ENCODE measurements at regions not wholly inside any gene's neighbourhood (a gene's known extent, or its start where the extent isn't known, plus 50 kb on each side); places are given as distances from the start of the nearest gene placed in this dataset.

DNA sequence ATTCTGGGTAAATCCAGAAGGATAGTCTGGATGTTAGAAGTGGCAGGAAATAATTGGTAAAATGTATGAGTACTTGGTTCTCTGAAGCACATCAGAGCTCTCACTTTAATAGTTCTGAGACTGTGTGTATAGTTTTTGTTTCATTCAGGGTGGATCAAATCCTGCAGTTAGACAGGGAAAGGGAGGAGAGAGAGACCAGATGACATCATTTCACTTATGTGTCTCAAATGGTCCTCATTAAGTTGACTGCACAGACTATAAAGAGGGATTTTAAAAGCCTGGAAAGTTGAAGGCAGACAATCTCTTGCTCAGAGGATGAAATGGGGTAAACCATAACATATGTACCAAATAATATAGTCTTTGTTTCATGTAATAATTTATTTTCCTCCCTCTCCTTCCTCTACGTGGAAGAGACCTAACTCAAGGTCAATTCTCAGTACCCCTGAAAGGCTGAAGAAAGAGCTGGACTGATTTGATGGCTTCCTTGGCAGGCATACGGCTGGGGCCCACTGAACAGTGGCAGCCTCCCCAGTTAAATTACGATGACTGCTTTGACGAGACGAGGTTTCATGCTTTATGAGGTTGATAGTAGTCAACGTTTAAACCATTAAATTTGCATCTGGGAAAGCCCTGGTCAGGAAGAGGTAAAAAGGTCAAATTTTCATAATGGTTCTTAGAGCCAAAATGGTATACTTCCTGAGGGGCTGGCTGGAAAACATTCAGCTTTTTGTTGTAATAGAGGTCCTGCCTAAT is 395.1 kb upstream of the RPS23 start (continued):
- TF ChIP-seq, protein P1, sequence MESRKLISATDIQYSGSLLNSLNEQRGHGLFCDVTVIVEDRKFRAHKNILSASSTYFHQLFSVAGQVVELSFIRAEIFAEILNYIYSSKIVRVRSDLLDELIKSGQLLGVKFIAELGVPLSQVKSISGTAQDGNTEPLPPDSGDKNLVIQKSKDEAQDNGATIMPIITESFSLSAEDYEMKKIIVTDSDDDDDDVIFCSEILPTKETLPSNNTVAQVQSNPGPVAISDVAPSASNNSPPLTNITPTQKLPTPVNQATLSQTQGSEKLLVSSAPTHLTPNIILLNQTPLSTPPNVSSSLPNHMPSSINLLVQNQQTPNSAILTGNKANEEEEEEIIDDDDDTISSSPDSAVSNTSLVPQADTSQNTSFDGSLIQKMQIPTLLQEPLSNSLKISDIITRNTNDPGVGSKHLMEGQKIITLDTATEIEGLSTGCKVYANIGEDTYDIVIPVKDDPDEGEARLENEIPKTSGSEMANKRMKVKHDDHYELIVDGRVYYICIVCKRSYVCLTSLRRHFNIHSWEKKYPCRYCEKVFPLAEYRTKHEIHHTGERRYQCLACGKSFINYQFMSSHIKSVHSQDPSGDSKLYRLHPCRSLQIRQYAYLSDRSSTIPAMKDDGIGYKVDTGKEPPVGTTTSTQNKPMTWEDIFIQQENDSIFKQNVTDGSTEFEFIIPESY (IDR thresholded peaks at IDR 0.05), result no peak

DNA sequence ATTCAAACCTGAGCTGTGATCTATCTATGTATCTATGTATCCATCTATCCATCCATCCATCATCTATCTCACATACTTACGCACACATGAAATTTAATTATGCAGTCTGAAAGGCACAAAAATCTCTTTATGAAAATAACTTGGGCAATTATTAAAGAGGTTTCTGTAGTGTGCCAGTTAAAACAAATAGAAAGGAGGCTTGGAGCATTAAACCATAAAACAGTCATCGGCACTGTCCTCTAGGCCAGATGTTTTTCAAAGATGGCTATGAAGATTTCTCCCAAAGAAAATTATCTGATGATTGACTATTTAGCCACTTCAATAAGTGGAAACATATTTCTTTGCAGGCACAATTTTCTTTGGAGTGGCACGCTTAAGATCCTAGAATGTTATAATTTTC is 392.5 kb upstream of the RPS23 start:
- no peak for DNase-seq (ENCODE audit: low spot score)
- Histone ChIP-seq H3K9me3 (ENCODE audit: control insufficient read depth in 4 of 4, low read length in 3 of 4) (no peaks in the 10 kb centered on the region), H3K27me3 (ENCODE audit: control insufficient read depth in 4 of 4, insufficient read depth in 4 of 4, low read length in 3 of 4) (no peaks in the 10 kb centered on the region), H3K27ac (ENCODE audit: low read depth in 1 of 2, low read length in 2 of 2) (no peak overlapping the region), H3K9ac (ENCODE audit: low read depth in 1 of 2, low read length in 2 of 2) (no peak overlapping the region), H3K4me3 (ENCODE audit: low read depth in 1 of 3, low read length in 3 of 3) (no peak overlapping the region), H3K36me3 (ENCODE audit: control insufficient read depth in 4 of 4, insufficient read depth in 3 of 4, low read depth in 1 of 4, low read length in 3 of 4) (no peaks in the 10 kb centered on the region), H3K4me1 (ENCODE audit: control insufficient read depth in 4 of 4, insufficient read depth in 4 of 4, low read length in 3 of 4) (no peaks in the 10 kb centered on the region)
- 96% methylated on average over 3 of the region's 3 CpGs for WGBS
- TF ChIP-seq RXRA (IDR thresholded peaks at IDR 0.05) (no peak), SP1 (IDR thresholded peaks at IDR 0.05) (no peak), JUND (IDR thresholded peaks at IDR 0.05) (no peak), FOXA1 (IDR thresholded peaks at IDR 0.05) (no peak), GABPA (IDR thresholded peaks at IDR 0.05 in 1 of 2, conservative IDR thresholded peaks at IDR 0.05 in 1 of 2) (no peak), RAD21 (IDR thresholded peaks at IDR 0.05) (no peak), TAF1 (conservative IDR thresholded peaks at IDR 0.05) (no peak), EGR1 (IDR thresholded peaks at IDR 0.05; ENCODE audit: low read depth in 2 of 2) (no peak), FOXA2 (IDR thresholded peaks at IDR 0.05) (no peak), YY1 (IDR thresholded peaks at IDR 0.05) (no peak), HNF4A (conservative IDR thresholded peaks at IDR 0.05) (no peak), NR2F2 (IDR thresholded peaks at IDR 0.05) (no peak), HNF4G (IDR thresholded peaks at IDR 0.05) (no peak)
- TF ChIP-seq, protein P2, sequence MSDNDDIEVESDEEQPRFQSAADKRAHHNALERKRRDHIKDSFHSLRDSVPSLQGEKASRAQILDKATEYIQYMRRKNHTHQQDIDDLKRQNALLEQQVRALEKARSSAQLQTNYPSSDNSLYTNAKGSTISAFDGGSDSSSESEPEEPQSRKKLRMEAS (IDR thresholded peaks at IDR 0.05), result no peak
- TF ChIP-seq, protein P3, sequence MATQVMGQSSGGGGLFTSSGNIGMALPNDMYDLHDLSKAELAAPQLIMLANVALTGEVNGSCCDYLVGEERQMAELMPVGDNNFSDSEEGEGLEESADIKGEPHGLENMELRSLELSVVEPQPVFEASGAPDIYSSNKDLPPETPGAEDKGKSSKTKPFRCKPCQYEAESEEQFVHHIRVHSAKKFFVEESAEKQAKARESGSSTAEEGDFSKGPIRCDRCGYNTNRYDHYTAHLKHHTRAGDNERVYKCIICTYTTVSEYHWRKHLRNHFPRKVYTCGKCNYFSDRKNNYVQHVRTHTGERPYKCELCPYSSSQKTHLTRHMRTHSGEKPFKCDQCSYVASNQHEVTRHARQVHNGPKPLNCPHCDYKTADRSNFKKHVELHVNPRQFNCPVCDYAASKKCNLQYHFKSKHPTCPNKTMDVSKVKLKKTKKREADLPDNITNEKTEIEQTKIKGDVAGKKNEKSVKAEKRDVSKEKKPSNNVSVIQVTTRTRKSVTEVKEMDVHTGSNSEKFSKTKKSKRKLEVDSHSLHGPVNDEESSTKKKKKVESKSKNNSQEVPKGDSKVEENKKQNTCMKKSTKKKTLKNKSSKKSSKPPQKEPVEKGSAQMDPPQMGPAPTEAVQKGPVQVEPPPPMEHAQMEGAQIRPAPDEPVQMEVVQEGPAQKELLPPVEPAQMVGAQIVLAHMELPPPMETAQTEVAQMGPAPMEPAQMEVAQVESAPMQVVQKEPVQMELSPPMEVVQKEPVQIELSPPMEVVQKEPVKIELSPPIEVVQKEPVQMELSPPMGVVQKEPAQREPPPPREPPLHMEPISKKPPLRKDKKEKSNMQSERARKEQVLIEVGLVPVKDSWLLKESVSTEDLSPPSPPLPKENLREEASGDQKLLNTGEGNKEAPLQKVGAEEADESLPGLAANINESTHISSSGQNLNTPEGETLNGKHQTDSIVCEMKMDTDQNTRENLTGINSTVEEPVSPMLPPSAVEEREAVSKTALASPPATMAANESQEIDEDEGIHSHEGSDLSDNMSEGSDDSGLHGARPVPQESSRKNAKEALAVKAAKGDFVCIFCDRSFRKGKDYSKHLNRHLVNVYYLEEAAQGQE (IDR thresholded peaks at IDR 0.05), result no peak
- TF ChIP-seq, protein P4, sequence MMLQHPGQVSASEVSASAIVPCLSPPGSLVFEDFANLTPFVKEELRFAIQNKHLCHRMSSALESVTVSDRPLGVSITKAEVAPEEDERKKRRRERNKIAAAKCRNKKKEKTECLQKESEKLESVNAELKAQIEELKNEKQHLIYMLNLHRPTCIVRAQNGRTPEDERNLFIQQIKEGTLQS (IDR thresholded peaks at IDR 0.05), result no peak
- TF ChIP-seq, protein P5, sequence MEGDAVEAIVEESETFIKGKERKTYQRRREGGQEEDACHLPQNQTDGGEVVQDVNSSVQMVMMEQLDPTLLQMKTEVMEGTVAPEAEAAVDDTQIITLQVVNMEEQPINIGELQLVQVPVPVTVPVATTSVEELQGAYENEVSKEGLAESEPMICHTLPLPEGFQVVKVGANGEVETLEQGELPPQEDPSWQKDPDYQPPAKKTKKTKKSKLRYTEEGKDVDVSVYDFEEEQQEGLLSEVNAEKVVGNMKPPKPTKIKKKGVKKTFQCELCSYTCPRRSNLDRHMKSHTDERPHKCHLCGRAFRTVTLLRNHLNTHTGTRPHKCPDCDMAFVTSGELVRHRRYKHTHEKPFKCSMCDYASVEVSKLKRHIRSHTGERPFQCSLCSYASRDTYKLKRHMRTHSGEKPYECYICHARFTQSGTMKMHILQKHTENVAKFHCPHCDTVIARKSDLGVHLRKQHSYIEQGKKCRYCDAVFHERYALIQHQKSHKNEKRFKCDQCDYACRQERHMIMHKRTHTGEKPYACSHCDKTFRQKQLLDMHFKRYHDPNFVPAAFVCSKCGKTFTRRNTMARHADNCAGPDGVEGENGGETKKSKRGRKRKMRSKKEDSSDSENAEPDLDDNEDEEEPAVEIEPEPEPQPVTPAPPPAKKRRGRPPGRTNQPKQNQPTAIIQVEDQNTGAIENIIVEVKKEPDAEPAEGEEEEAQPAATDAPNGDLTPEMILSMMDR (IDR thresholded peaks at IDR 0.05; ENCODE audit: low read depth, low read length, missing input control), result no peak
- TF ChIP-seq, protein P1 (IDR thresholded peaks at IDR 0.05), result no peak
